ENCODE measurements at regions not wholly inside any gene's neighbourhood (a gene's known extent, or its start where the extent isn't known, plus 50 kb on each side); places are given as distances from the start of the nearest gene placed in this dataset.
"Not testable (repeated sequence)": the region's sequence is repeated elsewhere in the genome, so short reads cannot be mapped to it uniquely, and the experiment has no call there.

- DNase-seq (ENCODE audit: low spot score), result no peak
- TF ChIP-seq CTCF (IDR thresholded peaks at IDR 0.05; ENCODE audit: extremely low read depth, missing control alignments), result no peak
Observed at GRCh38 chrX:30008031-30008430, 207.3 kb upstream of the MAGEB2 start.

GRCh38 chrX:30010471-30010870 lies 204.9 kb upstream of the MAGEB2 start:
- no peak for TF ChIP-seq CTCF (IDR thresholded peaks at IDR 0.05; ENCODE audit: extremely low read depth, missing control alignments)
- DNase-seq (ENCODE audit: low spot score), result no peak

- no peak for TF ChIP-seq CTCF (IDR thresholded peaks at IDR 0.05; ENCODE audit: extremely low read depth, missing control alignments)
- no peak for DNase-seq (ENCODE audit: low spot score)
Observed at GRCh38 chrX:30015440-30015839, 199.9 kb upstream of the MAGEB2 start.

GRCh38 chrX:30027636-30028035 lies 187.7 kb upstream of the MAGEB2 start:
- no peak for TF ChIP-seq CTCF (IDR thresholded peaks at IDR 0.05; ENCODE audit: extremely low read depth, missing control alignments)
- no peak for DNase-seq (ENCODE audit: low spot score)

GRCh38 chrX:30036406-30036805 lies 179.0 kb upstream of the MAGEB2 start:
- not testable (repeated sequence) for DNase-seq (ENCODE audit: low spot score)

- TF ChIP-seq CTCF (IDR thresholded peaks at IDR 0.05; ENCODE audit: extremely low read depth, missing control alignments), result no peak
Observed at GRCh38 chrX:30039768-30040167, 175.6 kb upstream of the MAGEB2 start.

GRCh38 chrX:30060718-30061117 lies 154.6 kb upstream of the MAGEB2 start:
- no peak for DNase-seq (ENCODE audit: low spot score)

More at GRCh38 chrX:30039768-30040167, 175.6 kb upstream of the MAGEB2 start:
- DNase-seq (ENCODE audit: low spot score), result no peak

More at GRCh38 chrX:30060718-30061117, 154.6 kb upstream of the MAGEB2 start:
- TF ChIP-seq CTCF (IDR thresholded peaks at IDR 0.05; ENCODE audit: extremely low read depth, missing control alignments), result peak; percentile 11

All from GM20000 (cell line).